T-helper 1 cell treated with Interleukin-12 subunit alpha and Interleukin-12 subunit beta and Interleukin-4 antibody, amounts not matched to agents 30 μg/mL and 1 μg/mL, for 36 hours (primary cell): ENCODE measurements at regions not wholly inside any gene's neighbourhood (a gene's known extent, or its start where the extent isn't known, plus 50 kb on each side); places are given as distances from the start of the nearest gene placed in this dataset.

Experiments
- H3K27ac Mint-ChIP-seq: one replicate; pipeline ENCODE4 v1.8.0; 2021; ENCODE audit warnings: mild to moderate bottlenecking, mixed read lengths
- H3K27me3 Mint-ChIP-seq: one replicate; pipeline ENCODE4 v1.8.0; 2021; ENCODE audit warnings: low read depth, mixed read lengths
- H3K36me3 Mint-ChIP-seq: one replicate; pipeline ENCODE4 v1.8.0; 2021; ENCODE audit warnings: low read depth, mixed read lengths
- H3K4me1 Mint-ChIP-seq: one replicate; pipeline ENCODE4 v1.8.0; 2021; ENCODE audit warnings: low read depth, mixed read lengths
- H3K4me3 Mint-ChIP-seq: one replicate; pipeline ENCODE4 v1.8.0; 2021; ENCODE audit warnings: mild to moderate bottlenecking, moderate library complexity, mixed read lengths
- H3K9me3 Mint-ChIP-seq: one replicate; pipeline ENCODE4 v1.8.0; 2021; ENCODE audit warnings: mixed read lengths

DNA sequence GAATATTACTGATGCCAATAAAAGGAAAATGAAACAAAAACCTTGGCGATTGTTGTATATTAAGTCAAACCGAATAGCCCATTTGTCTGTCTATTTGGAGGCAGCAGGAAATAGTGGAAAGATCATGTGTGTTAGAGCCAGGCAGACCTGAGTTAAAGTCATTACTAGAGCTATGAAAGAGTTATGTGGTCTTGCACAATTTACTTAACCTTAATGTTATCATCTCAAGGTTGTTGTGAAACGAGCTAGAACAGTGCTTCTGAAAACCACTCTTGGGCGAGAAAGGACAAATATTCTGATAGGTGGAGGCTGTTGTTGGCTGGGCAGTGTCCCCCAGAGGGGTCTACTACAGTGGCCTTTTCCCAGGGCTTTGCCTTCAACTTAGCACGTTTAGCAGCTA is 60.0 kb upstream of the NUP160 start:
- Mint-ChIP-seq H3K36me3 (no peaks in the 10 kb centered on the region), H3K27ac (no peak overlapping the region), H3K4me3 (no peak overlapping the region), H3K4me1 (peaks cover 5% of the 10 kb centered on the region), H3K27me3 (peaks cover 4% of the 10 kb centered on the region), H3K9me3 (no peaks in the 10 kb centered on the region)

DNA sequence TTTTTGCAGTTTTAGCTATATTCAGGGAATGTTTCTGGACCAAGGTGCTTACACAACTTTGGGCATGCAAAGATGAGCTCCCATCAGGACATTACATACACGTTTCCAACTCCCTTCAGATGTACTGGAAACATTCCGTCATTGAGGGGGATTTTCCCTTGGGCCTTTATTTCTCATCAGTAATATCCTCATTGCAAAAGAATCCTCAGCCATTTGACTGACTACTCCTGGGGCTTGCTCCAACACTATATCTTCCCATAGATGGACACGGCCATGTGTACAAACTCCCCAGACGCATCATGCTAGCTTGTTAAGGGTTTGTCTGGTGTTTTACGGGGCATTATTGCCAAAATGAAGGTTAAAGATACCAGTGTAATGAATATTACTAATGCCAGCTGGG is 59.3 kb upstream of the NUP160 start:
- H3K4me1 Mint-ChIP-seq, result peaks cover 5% of the 10 kb centered on the region
- H3K27ac Mint-ChIP-seq, result no peak overlapping the region
- no peaks in the 10 kb centered on the region for H3K36me3 Mint-ChIP-seq
- no peak overlapping the region for H3K4me3 Mint-ChIP-seq
- peaks cover 4% of the 10 kb centered on the region for H3K27me3 Mint-ChIP-seq
- no peaks in the 10 kb centered on the region for H3K9me3 Mint-ChIP-seq

DNA sequence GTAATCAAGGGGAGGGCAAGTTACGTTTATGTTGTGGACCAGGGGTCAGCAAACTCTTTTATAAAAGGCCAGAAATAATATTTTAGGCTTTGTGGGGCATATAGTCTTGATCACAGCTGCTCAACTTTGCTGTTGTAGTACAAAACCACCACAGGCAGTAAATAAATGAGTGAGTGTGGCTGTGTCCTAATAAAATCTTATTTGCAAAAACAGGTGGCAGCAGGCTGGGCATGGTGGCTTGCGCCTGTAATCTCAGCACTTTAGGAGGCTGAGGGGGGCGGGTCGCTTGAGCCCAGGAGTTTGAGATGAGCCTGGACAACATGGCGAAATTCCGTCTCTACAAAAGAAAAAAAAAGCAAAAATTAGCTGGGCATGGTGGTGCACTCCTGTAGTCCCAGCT is 57.9 kb upstream of the NUP160 start:
- H3K4me3 Mint-ChIP-seq, result no peak overlapping the region
- H3K27me3 Mint-ChIP-seq, result no peaks in the 10 kb centered on the region
- no peaks in the 10 kb centered on the region for H3K9me3 Mint-ChIP-seq
- H3K36me3 Mint-ChIP-seq, result no peaks in the 10 kb centered on the region
- no peak overlapping the region for H3K27ac Mint-ChIP-seq
- H3K4me1 Mint-ChIP-seq, result peaks cover 3% of the 10 kb centered on the region

DNA sequence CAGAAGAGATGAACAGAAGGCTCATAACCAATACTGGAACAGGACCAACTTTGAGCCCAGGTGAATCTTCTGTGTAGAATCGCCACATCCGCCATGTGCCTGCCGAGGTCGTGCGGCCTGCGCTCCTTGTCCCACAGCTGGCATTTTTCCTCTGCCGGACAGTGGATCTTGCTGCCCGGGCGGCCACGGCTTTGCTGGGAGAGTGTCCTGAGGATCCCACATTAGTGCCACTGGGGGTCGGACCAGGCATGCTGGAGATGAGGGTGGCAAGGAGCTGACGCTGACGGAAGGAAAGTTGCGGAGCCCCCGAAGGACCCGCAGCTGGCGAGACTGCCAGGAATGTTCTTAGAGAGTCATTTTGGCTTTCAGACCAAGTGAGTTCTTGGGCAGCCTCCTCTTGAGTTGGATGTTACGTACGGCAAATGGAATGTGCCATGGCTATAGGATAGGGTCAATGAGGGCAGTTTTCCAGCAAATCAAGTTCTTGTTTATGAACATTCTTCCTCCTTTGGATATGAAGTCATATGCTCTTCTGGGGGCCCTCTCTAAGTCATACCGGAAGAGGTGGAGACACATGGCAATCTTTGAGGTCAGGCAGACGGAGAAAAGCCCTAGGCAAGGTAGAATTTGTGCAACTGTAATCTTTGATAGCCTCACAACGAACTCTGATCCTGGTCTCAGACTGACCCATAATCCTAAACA is 57.4 kb upstream of the NUP160 start:
- no peak overlapping the region for H3K27ac Mint-ChIP-seq
- H3K9me3 Mint-ChIP-seq, result no peaks in the 10 kb centered on the region
- no peak overlapping the region for H3K4me3 Mint-ChIP-seq

DNA sequence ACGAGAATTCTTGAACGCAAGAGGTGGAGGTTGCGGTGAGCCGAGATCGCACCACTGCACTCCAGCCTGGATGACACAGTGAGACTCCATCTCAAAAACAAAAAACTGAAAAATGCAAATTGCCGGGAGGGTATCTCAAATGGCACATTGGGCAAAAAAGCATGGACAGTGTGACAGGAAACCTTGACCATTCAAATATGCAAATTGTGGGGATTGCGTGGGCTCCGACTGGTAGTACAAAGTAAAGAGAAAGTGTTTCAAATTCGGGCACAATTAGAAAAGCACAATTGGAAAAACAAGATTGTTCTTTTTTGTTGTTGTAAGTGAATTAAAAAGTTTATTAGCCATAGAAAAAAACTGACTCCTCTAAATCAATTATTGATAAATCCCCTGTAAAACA is 56.7 kb upstream of the NUP160 start:
- H3K4me3 Mint-ChIP-seq, result no peak overlapping the region
- H3K9me3 Mint-ChIP-seq, result no peaks in the 10 kb centered on the region
- H3K36me3 Mint-ChIP-seq, result no peaks in the 10 kb centered on the region
- H3K27ac Mint-ChIP-seq, result no peak overlapping the region
- H3K27me3 Mint-ChIP-seq, result no peaks in the 10 kb centered on the region
- H3K4me1 Mint-ChIP-seq, result peaks cover 6% of the 10 kb centered on the region

More for the DNA sequence above, 57.4 kb upstream of the NUP160 start:
- H3K4me1 Mint-ChIP-seq, result peaks cover 3% of the 10 kb centered on the region
- H3K27me3 Mint-ChIP-seq, result no peaks in the 10 kb centered on the region
- H3K36me3 Mint-ChIP-seq, result no peaks in the 10 kb centered on the region

DNA sequence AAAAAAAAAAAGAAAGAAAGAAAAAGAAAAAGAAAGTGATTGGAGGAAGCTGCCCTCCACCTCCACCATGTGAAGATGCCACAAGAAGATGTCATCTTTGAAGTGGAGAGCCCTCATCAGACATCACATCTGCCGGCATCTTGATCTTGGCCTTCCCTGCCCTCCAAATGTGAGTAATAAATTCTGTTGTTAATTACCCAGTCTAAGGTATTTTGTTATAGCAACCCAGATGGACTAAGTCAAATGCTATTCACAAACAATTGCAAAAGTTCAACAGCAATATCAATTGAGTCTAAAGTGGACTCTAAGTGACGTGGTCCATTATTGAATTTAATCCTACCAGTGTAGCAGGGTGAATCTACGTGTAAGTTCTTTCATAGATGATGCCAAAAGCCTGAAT is 55.9 kb upstream of the NUP160 start:
- peaks cover 6% of the 10 kb centered on the region for H3K4me1 Mint-ChIP-seq
- H3K27me3 Mint-ChIP-seq, result no peaks in the 10 kb centered on the region
- no peaks in the 10 kb centered on the region for H3K9me3 Mint-ChIP-seq
- H3K27ac Mint-ChIP-seq, result no peak overlapping the region
- no peaks in the 10 kb centered on the region for H3K36me3 Mint-ChIP-seq
- no peak overlapping the region for H3K4me3 Mint-ChIP-seq

DNA sequence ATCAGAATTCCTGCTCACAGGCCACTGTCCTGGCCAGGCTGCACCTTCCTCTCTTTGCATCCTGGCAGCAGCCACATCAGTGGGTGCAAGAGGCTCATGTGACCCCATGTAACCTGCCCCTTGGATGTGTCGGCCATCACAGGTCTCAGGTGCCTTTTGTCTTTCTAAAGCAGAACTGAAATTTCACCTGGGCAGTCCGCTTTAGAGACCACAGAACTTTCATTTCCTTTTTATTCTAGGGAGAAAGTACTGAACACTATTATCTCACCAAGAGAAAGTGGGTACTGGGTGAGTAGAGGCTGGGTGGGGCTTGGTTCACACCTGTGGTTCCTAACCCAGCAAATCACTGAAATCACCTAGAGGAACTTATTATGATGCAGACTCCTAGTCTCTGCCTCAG is 51.7 kb upstream of the NUP160 start:
- Mint-ChIP-seq H3K9me3 (no peaks in the 10 kb centered on the region), H3K27me3 (peaks cover 19% of the 10 kb centered on the region), H3K4me3 (no peak overlapping the region), H3K4me1 (peaks cover 4% of the 10 kb centered on the region), H3K27ac (no peak overlapping the region), H3K36me3 (no peaks in the 10 kb centered on the region)
